Ishikawa (cell line): ENCODE measurements at regions not wholly inside any gene's neighbourhood (a gene's known extent, or its start where the extent isn't known, plus 50 kb on each side); places are given as distances from the start of the nearest gene placed in this dataset.

Source experiments
- CEBPB ChIP-seq: IDR thresholded peaks from 2 replicates; pipeline ENCODE4 v1.6.1; 2012
- CREB1 ChIP-seq: IDR thresholded peaks from 2 replicates; pipeline ENCODE4 v1.6.1; 2012; ENCODE audit warnings: low read depth
- EGR1 ChIP-seq: IDR thresholded peaks from 2 replicates; pipeline ENCODE4 v1.6.1; 2012
- EP300 ChIP-seq: IDR thresholded peaks from 2 replicates; pipeline ENCODE4 v1.6.1; 2012; ENCODE audit warnings: borderline replicate concordance
- FOXM1 ChIP-seq: IDR thresholded peaks from 2 replicates; pipeline ENCODE4 v1.6.1; 2012; ENCODE audit warnings: low read depth, borderline replicate concordance
- MAX ChIP-seq: IDR thresholded peaks from 2 replicates; pipeline ENCODE4 v1.6.1; 2012
- NFIC ChIP-seq: IDR thresholded peaks from 2 replicates; pipeline ENCODE4 v1.6.1; 2012
- RAD21 ChIP-seq: IDR thresholded peaks from 2 replicates; pipeline ENCODE4 v1.6.1; 2012; ENCODE audit warnings: low read depth
- TAF1 ChIP-seq: IDR thresholded peaks from 2 replicates; pipeline ENCODE4 v1.6.1; 2012; ENCODE audit warnings: low read depth, mild to moderate bottlenecking
- TCF12 ChIP-seq: IDR thresholded peaks from 2 replicates; pipeline ENCODE4 v1.6.1; 2012; ENCODE audit warnings: low read depth
- TEAD4 ChIP-seq: IDR thresholded peaks from 2 replicates; pipeline ENCODE4 v1.6.1; 2012
- USF1 ChIP-seq: IDR thresholded peaks from 2 replicates; pipeline ENCODE4 v1.6.1; 2012
- YY1 ChIP-seq: IDR thresholded peaks from 2 replicates; pipeline ENCODE4 v1.6.1; 2012; ENCODE audit warnings: low read depth
- ZBTB7A ChIP-seq: IDR thresholded peaks from 2 replicates; pipeline ENCODE4 v1.6.1; 2012; ENCODE audit warnings: low read depth
- TF ChIP-seq, protein P1 (sequence below): IDR thresholded peaks from 2 replicates; pipeline ENCODE4 v1.6.1; 2012; ENCODE audit warnings: low read depth, mild to moderate bottlenecking

- TF ChIP-seq EP300 (no peak), FOXM1 (no peak), RAD21 (no peak), CREB1 (no peak), TAF1 (no peak), NFIC (no peak), TEAD4 (no peak), CEBPB (no peak), MAX (no peak), ZBTB7A (no peak), TCF12 (no peak), YY1 (no peak), USF1 (no peak), EGR1 (no peak)
- TF ChIP-seq, protein P1, sequence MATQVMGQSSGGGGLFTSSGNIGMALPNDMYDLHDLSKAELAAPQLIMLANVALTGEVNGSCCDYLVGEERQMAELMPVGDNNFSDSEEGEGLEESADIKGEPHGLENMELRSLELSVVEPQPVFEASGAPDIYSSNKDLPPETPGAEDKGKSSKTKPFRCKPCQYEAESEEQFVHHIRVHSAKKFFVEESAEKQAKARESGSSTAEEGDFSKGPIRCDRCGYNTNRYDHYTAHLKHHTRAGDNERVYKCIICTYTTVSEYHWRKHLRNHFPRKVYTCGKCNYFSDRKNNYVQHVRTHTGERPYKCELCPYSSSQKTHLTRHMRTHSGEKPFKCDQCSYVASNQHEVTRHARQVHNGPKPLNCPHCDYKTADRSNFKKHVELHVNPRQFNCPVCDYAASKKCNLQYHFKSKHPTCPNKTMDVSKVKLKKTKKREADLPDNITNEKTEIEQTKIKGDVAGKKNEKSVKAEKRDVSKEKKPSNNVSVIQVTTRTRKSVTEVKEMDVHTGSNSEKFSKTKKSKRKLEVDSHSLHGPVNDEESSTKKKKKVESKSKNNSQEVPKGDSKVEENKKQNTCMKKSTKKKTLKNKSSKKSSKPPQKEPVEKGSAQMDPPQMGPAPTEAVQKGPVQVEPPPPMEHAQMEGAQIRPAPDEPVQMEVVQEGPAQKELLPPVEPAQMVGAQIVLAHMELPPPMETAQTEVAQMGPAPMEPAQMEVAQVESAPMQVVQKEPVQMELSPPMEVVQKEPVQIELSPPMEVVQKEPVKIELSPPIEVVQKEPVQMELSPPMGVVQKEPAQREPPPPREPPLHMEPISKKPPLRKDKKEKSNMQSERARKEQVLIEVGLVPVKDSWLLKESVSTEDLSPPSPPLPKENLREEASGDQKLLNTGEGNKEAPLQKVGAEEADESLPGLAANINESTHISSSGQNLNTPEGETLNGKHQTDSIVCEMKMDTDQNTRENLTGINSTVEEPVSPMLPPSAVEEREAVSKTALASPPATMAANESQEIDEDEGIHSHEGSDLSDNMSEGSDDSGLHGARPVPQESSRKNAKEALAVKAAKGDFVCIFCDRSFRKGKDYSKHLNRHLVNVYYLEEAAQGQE = no peak
These were observed 235.8 kb upstream of the RFC3 start for GRCh38 chr13:33582121-33582520.

DNA sequence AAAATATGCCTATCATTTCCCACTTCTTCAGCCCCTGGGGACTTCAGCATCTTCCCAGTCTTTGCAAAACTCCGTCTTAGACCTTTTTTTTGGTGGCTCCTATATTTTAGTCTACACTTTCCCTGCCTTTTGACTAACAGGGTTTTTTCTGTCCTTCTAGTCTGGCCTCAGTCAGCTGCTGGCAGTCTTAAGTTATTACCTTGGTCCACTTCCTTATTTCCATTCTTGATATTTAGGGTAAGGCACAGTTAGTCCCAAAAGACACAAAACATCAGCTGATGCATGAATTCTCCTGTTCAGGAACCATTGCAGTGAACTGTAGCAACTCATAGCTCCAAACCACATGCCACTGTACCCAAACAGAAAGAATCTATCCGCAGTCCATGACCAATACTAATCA lies 234.6 kb upstream of the RFC3 start:
- TF ChIP-seq, protein P1 = no peak
- no peak for TF ChIP-seq MAX
- no peak for TF ChIP-seq RAD21
- no peak for TF ChIP-seq NFIC
- no peak for TF ChIP-seq YY1
- no peak for TF ChIP-seq TEAD4
- TF ChIP-seq USF1 = no peak
- no peak for TF ChIP-seq FOXM1
- TF ChIP-seq TAF1 = no peak

GRCh38 chr13:33590936-33591335 lies 227.0 kb upstream of the RFC3 start:
- no peak for TF ChIP-seq FOXM1
- no peak for TF ChIP-seq CEBPB
- TF ChIP-seq MAX = no peak
- no peak for TF ChIP-seq RAD21
- TF ChIP-seq, protein P1 = no peak
- no peak for TF ChIP-seq CREB1

- TF ChIP-seq CREB1 (no peak), TAF1 (no peak), CEBPB (no peak), FOXM1 (no peak), TEAD4 (no peak)
- TF ChIP-seq, protein P1 = no peak
These were observed 211.3 kb upstream of the RFC3 start for GRCh38 chr13:33606692-33607091.
